ENCODE measurements at regions not wholly inside any gene's neighbourhood (a gene's known extent, or its start where the extent isn't known, plus 50 kb on each side); places are given as distances from the start of the nearest gene placed in this dataset.

DNA sequence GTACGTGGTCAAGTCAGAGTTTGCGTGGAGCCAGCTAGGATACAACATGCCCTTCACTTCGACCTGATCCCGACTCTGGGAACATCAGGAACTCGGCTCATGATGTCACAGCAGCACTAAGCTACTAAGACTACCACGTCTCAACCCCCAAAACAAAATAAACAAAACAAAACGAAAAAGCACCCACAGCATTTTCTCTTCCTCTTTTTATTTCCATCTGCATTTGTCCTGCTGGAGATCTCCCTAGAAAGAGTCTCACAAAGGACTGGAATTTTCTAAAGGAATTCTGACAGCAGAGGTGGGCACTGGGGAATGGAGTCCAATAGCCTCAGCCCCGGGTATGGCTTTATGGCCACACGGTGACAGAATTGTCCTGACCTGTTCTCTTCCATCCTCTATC is 196.6 kb downstream of the SALL1 start:
- Histone ChIP-seq H3K79me2 (ENCODE audit: low read length) (no peaks in the 10 kb centered on the region), H3K9me2 (replicated peaks; ENCODE audit: low read length) (no peaks in the 10 kb centered on the region), H3K4me3 (ENCODE audit: low read length) (no peak overlapping the region), H3K36me3 (ENCODE audit: low read depth, low read length) (no peaks in the 10 kb centered on the region), H4K20me1 (ENCODE audit: low read length) (no peaks in the 10 kb centered on the region), H3K4me2 (ENCODE audit: low read length) (no peak overlapping the region), H3F3A (ENCODE audit: low read length, unreplicated experiment) (no peaks in the 10 kb centered on the region), H3K4me1 (ENCODE audit: insufficient read depth, low read length) (no peaks in the 10 kb centered on the region), H3K9me3 (ENCODE audit: low read length) (no peaks in the 10 kb centered on the region), H2AFZ (ENCODE audit: low read length) (no peak overlapping the region), H3K27ac (ENCODE audit: low read length) (no peak overlapping the region), H3K9ac (ENCODE audit: low read length) (no peak overlapping the region), H3K27me3 (ENCODE audit: low read length) (no peaks in the 10 kb centered on the region)
- intact Hi-C loops (cut with micrococcal nuclease): no loop called here
- BruUV-seq (replicated peaks): no TSS peak
- ChIA-PET POLR2A (ENCODE audit: unreplicated experiment) (no interaction called here), CTCF (no interaction called here)
- TF ChIP-seq EZH2phosphoT487 (IDR thresholded peaks at IDR 0.05; ENCODE audit: borderline replicate concordance, low read length) (no peak), EZH2 (IDR thresholded peaks at IDR 0.05; ENCODE audit: low read length, unreplicated experiment) (no peak)
- TF ChIP-seq, protein P1, sequence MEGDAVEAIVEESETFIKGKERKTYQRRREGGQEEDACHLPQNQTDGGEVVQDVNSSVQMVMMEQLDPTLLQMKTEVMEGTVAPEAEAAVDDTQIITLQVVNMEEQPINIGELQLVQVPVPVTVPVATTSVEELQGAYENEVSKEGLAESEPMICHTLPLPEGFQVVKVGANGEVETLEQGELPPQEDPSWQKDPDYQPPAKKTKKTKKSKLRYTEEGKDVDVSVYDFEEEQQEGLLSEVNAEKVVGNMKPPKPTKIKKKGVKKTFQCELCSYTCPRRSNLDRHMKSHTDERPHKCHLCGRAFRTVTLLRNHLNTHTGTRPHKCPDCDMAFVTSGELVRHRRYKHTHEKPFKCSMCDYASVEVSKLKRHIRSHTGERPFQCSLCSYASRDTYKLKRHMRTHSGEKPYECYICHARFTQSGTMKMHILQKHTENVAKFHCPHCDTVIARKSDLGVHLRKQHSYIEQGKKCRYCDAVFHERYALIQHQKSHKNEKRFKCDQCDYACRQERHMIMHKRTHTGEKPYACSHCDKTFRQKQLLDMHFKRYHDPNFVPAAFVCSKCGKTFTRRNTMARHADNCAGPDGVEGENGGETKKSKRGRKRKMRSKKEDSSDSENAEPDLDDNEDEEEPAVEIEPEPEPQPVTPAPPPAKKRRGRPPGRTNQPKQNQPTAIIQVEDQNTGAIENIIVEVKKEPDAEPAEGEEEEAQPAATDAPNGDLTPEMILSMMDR (conservative IDR thresholded peaks at IDR 0.05; ENCODE audit: low read depth, low read length): no peak
- ATAC-seq: no peak
- no peak for DNase-seq

DNA sequence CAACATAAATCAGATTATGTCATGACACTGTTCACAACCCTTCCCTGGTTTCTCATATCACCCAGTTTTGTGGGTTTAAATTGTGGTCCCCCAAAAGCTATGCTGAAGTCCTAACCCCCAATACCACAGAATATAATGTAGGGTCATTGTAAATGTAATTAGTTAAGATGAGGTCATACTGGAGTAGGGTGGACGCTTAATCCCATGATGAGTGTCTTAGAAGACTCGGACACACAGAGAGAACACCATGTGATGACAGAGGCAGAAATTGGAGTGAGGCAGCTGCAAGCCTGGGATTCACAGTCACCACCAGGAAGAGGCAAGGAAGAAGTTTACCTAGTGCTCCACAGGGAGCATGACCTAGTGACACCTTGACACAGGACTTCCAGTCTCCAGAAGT is 197.8 kb downstream of the SALL1 start:
- no peak for DNase-seq
- Histone ChIP-seq H3K27me3 (ENCODE audit: low read length) (no peaks in the 10 kb centered on the region), H3F3A (ENCODE audit: low read length, unreplicated experiment) (no peaks in the 10 kb centered on the region), H3K79me2 (ENCODE audit: low read length) (no peaks in the 10 kb centered on the region), H2AFZ (ENCODE audit: low read length) (no peak overlapping the region), H3K27ac (ENCODE audit: low read length) (no peak overlapping the region), H3K36me3 (ENCODE audit: low read depth, low read length) (no peaks in the 10 kb centered on the region), H3K9me3 (ENCODE audit: low read length) (no peaks in the 10 kb centered on the region), H3K4me2 (ENCODE audit: low read length) (no peak overlapping the region), H3K9me2 (replicated peaks; ENCODE audit: low read length) (no peaks in the 10 kb centered on the region), H3K4me1 (ENCODE audit: insufficient read depth, low read length) (no peaks in the 10 kb centered on the region), H4K20me1 (ENCODE audit: low read length) (no peaks in the 10 kb centered on the region), H3K4me3 (ENCODE audit: low read length) (no peak overlapping the region), H3K9ac (ENCODE audit: low read length) (no peak overlapping the region)
- CTCF ChIA-PET: no interaction called here
- intact Hi-C loops (cut with micrococcal nuclease): no loop called here
- no peak for ATAC-seq
- POLR2A ChIA-PET (ENCODE audit: unreplicated experiment): no interaction called here
- no TSS peak for BruUV-seq (replicated peaks)
- TF ChIP-seq EZH2phosphoT487 (IDR thresholded peaks at IDR 0.05; ENCODE audit: borderline replicate concordance, low read length) (no peak), EZH2 (IDR thresholded peaks at IDR 0.05; ENCODE audit: low read length, unreplicated experiment) (no peak)
- TF ChIP-seq, protein P1 (conservative IDR thresholded peaks at IDR 0.05; ENCODE audit: low read depth, low read length): no peak

DNA sequence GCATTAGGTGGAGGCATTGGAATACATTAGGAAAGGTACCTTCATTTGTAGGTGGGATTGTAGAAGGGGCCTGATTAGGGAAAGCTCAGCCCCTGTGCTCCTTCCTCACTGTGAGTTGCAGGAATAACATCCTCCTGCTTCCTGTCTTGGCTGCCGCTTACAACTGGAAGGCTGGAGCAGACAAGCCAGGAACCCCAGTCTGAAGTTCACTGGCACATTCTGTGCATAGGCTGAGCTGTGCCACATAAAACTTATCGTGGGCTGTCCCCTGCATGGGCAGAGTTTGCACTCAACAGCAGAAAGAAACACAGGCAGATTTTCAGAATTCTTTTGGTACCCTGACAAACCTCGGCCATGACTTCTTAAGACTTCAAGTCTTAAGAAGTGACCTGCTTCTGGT is 200.1 kb downstream of the SALL1 start:
- H3K9ac ChIP-seq (ENCODE audit: low read length): no peak overlapping the region
- intact Hi-C loops (cut with micrococcal nuclease): no loop called here
- ChIA-PET CTCF (no interaction called here), POLR2A (ENCODE audit: unreplicated experiment) (no interaction called here)
- H3K27me3 ChIP-seq (ENCODE audit: low read length): no peaks in the 10 kb centered on the region
- H3F3A ChIP-seq (ENCODE audit: low read length, unreplicated experiment): no peaks in the 10 kb centered on the region
- H2AFZ ChIP-seq (ENCODE audit: low read length): no peak overlapping the region
- BruUV-seq (replicated peaks): no TSS peak
- no peak overlapping the region for H3K4me2 ChIP-seq (ENCODE audit: low read length)
- no peaks in the 10 kb centered on the region for H4K20me1 ChIP-seq (ENCODE audit: low read length)
- no peak for DNase-seq
- no peaks in the 10 kb centered on the region for H3K9me3 ChIP-seq (ENCODE audit: low read length)
- H3K79me2 ChIP-seq (ENCODE audit: low read length): no peaks in the 10 kb centered on the region
- no peaks in the 10 kb centered on the region for H3K36me3 ChIP-seq (ENCODE audit: low read depth, low read length)
- no peaks in the 10 kb centered on the region for H3K9me2 ChIP-seq (replicated peaks; ENCODE audit: low read length)
- H3K4me3 ChIP-seq (ENCODE audit: low read length): no peak overlapping the region
- TF ChIP-seq EZH2phosphoT487 (IDR thresholded peaks at IDR 0.05; ENCODE audit: borderline replicate concordance, low read length): no peak
- TF ChIP-seq, protein P1 (conservative IDR thresholded peaks at IDR 0.05; ENCODE audit: low read depth, low read length): no peak
- TF ChIP-seq EZH2 (IDR thresholded peaks at IDR 0.05; ENCODE audit: low read length, unreplicated experiment): no peak
- ATAC-seq: no peak
- no peaks in the 10 kb centered on the region for H3K4me1 ChIP-seq (ENCODE audit: insufficient read depth, low read length)
- no peak overlapping the region for H3K27ac ChIP-seq (ENCODE audit: low read length)

Data from PC-3 (cell line).